ENCODE measurements at regions not wholly inside any gene's neighbourhood (a gene's known extent, or its start where the extent isn't known, plus 50 kb on each side); places are given as distances from the start of the nearest gene placed in this dataset.
"Not testable (repeated sequence)": the region's sequence is repeated elsewhere in the genome, so short reads cannot be mapped to it uniquely, and the experiment has no call there.

GRCh38 chr11:134841972-134842371 lies 429.9 kb upstream of the B3GAT1 start:
- no peaks in the 10 kb centered on the region for H3K27me3 ChIP-seq
- H3K4me1 ChIP-seq = no peaks in the 10 kb centered on the region
- WGBS, 2 donors = 78% methylated on average over 5 of the region's 5 CpGs; no CpG with 5 or more reads in 1 of the 2 donors
- TF ChIP-seq POLR2A (IDR thresholded peaks at IDR 0.05) = no peak
- no peak for TF ChIP-seq EP300 (IDR thresholded peaks at IDR 0.05)
- TF ChIP-seq POLR2AphosphoS5 (IDR thresholded peaks at IDR 0.05) = no peak
- no peak for TF ChIP-seq CTCF (IDR thresholded peaks at IDR 0.05)
- ATAC-seq (ENCODE audit: low FRiP score in 2 of 2) = no peak
- no peak for DNase-seq
- H3K36me3 ChIP-seq = no peaks in the 10 kb centered on the region
- H3K4me3 ChIP-seq = no peak overlapping the region
- no peak overlapping the region for H3K27ac ChIP-seq
- no peaks in the 10 kb centered on the region for H3K9me3 ChIP-seq

- H3K4me3 ChIP-seq = no peak overlapping the region
- WGBS, 2 donors = 38 to 53% methylated on average over 5 of the region's 5 CpGs
- no peaks in the 10 kb centered on the region for H3K27me3 ChIP-seq
- no peaks in the 10 kb centered on the region for H3K4me1 ChIP-seq
- no peak for TF ChIP-seq POLR2AphosphoS5 (IDR thresholded peaks at IDR 0.05)
- no peak for TF ChIP-seq POLR2A (IDR thresholded peaks at IDR 0.05)
- TF ChIP-seq CTCF (IDR thresholded peaks at IDR 0.05) = no peak
- no peak for TF ChIP-seq EP300 (IDR thresholded peaks at IDR 0.05)
- H3K9me3 ChIP-seq = no peaks in the 10 kb centered on the region
- no peak overlapping the region for H3K27ac ChIP-seq
- DNase-seq = no peak
- no peak for ATAC-seq (ENCODE audit: low FRiP score in 2 of 2)
- H3K36me3 ChIP-seq = no peaks in the 10 kb centered on the region
These were observed 429.4 kb upstream of the B3GAT1 start for GRCh38 chr11:134841411-134841810.

- DNase-seq (no peak), ATAC-seq (ENCODE audit: low FRiP score in 2 of 2) (no peak)
- H3K9me3 ChIP-seq = no peaks in the 10 kb centered on the region
- H3K4me3 ChIP-seq = no peak overlapping the region
- no peaks in the 10 kb centered on the region for H3K27me3 ChIP-seq
- TF ChIP-seq EP300 (IDR thresholded peaks at IDR 0.05) = no peak
- no peak for TF ChIP-seq POLR2A (IDR thresholded peaks at IDR 0.05)
- no peak for TF ChIP-seq POLR2AphosphoS5 (IDR thresholded peaks at IDR 0.05)
- TF ChIP-seq CTCF (IDR thresholded peaks at IDR 0.05) = no peak
- 85 to 93% methylated on average over 7 of the region's 7 CpGs for WGBS, 2 donors
- H3K36me3 ChIP-seq = no peaks in the 10 kb centered on the region
- no peak overlapping the region for H3K27ac ChIP-seq
- H3K4me1 ChIP-seq = no peaks in the 10 kb centered on the region
These were observed 428.9 kb upstream of the B3GAT1 start for GRCh38 chr11:134840945-134841344.

- not testable (repeated sequence) for H3K27me3 ChIP-seq; DNase-seq; ATAC-seq (ENCODE audit: low FRiP score in 2 of 2); H3K4me3 ChIP-seq; H3K9me3 ChIP-seq; H3K4me1 ChIP-seq; H3K27ac ChIP-seq; H3K36me3 ChIP-seq
- 54 to 65% methylated on average over 2 to 3 of the region's 4 CpGs for WGBS, 2 donors
These were observed 428.1 kb upstream of the B3GAT1 start for GRCh38 chr11:134840165-134840564.

GRCh38 chr11:134838708-134839107 lies 426.7 kb upstream of the B3GAT1 start:
- no peak for DNase-seq
- no peaks in the 10 kb centered on the region for H3K4me1 ChIP-seq
- no peaks in the 10 kb centered on the region for H3K9me3 ChIP-seq
- no peak overlapping the region for H3K27ac ChIP-seq
- H3K36me3 ChIP-seq = no peaks in the 10 kb centered on the region
- ATAC-seq (ENCODE audit: low FRiP score in 2 of 2) = no peak
- H3K4me3 ChIP-seq = no peak overlapping the region
- TF ChIP-seq POLR2AphosphoS5 (IDR thresholded peaks at IDR 0.05) (no peak), EP300 (IDR thresholded peaks at IDR 0.05) (no peak), CTCF (IDR thresholded peaks at IDR 0.05) (no peak), POLR2A (IDR thresholded peaks at IDR 0.05) (no peak)
- 81 to 87% methylated on average over 10 of the region's 10 CpGs for WGBS, 2 donors
- H3K27me3 ChIP-seq = no peaks in the 10 kb centered on the region
